Inferior parietal cortex (tissue), 1 donor: ENCODE measurements at regions not wholly inside any gene's neighbourhood (a gene's known extent, or its start where the extent isn't known, plus 50 kb on each side); places are given as distances from the start of the nearest gene placed in this dataset.
"Not testable (repeated sequence)": the region's sequence is repeated elsewhere in the genome, so short reads cannot be mapped to it uniquely, and the experiment has no call there.

Experiments used
- DNase-seq: peaks from one replicate; pipeline ENCODE4 v3.0.0-alpha.2; 2016; ENCODE audit errors: extremely low spot score

- no peak for DNase-seq
Measured at GRCh38 chr7:41428381-41428780, 274.5 kb downstream of the INHBA start.

GRCh38 chr7:41425926-41426325 lies 277.0 kb downstream of the INHBA start:
- no peak for DNase-seq

DNA sequence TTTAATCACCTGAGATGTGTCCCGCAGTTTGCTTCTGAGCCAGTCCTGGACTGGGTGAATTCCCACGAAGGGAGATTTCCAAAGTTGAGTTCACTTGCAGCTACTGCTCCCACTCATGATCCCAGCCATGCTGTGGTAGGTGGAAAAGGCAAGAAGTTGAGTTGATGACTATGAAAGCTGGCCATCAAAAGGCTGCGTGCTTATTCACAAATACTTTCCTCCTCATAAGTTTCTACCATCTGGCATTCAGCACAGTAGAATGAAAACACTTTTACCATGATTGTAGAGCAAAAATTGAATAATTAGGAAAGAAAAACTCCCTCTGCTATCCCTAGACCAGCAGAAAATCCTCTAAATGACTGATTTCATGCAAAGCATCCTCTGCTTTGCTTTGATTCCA lies 281.8 kb downstream of the INHBA start:
- no peak for DNase-seq

DNA sequence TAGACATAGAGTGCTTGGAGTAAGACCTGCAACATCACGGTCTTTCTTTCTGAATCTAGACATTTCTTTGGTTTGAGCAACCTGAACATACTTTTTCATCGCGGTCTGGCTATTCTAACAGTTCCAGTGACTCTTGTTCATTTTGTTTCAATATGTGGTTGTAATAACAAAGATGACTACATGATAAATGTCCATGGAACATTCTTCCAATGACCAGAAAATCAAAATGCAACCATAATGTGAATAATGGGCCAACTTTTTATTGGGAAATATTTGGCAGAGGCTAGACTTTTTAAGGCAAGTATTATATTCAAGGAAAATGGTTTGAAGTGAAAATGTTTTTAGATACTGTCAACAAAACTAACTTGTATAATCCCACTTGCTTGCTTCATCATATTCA lies 282.5 kb downstream of the INHBA start:
- no peak for DNase-seq

DNA sequence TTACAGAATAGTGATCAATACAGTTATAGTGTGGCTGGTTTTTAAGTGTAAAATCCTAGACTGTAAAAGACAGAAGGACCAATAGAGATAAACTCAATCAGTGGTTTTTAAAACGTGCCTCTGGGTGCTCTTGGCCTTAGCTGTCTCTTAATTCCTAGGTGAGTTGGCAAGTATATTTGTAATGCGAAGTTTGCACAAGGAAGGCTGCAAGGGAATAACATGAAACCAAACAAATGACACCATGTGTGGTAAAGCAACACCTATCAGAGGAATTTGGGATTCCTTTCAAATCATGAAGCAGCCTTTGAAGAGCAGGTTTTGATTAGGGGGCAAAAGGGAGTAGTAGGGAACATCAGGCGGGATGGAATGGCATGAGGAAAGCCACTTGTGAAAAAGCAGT lies 284.6 kb downstream of the INHBA start:
- DNase-seq = no peak

DNA sequence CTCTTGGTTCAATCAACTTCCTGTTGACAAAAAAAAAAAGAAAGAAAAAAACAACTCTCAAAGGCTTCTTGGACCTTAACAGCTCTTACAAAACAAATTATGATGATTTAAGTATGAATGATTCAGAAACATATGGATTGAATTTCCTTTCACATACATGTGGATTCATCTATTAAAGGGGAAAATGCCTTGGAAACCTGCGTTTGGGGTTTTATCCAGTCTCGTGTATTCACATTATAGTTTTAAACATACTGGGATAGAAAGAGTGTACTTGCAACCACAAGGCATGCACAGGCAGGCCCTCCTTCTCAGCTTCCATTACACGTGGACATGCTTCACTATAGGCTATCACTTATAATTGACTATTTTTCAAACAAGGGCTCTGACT lies 286.7 kb downstream of the INHBA start:
- no peak for DNase-seq

DNA sequence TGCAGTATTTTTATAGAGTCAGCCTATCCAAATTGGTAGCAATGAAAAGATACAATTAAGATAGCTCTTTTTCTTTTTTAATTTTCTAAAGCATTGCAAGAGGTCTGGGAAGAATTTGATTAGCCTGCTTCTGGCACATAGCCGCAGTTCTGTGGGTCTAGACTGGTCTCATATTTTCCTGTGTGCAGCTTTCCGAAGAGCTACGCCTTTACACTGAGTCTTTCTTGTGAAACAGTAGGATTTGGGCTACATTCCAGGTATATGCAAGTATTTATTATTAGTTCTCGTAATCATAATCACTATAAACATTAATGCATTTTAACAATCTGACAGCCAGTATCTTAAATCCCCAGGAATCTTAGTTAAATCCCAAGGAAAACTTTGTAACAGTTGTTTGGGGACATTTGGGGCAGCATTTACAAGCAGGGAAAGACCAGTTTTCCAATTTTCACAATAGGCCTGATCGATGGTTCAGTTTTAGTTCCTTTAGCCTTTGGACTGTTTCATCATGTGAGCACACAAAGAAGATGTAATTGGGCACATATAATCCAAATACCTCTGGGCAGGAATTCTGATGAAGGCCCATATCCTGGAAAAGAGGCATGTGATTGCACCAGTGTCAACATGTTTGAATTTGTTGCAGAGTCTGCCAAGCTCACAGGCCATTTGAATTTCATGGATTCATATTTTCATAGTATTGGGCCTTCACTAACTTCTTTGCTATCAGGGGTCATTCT lies 287.3 kb downstream of the INHBA start:
- DNase-seq = no peak

- no peak for DNase-seq
Measured at GRCh38 chr7:41415051-41415450, 287.8 kb downstream of the INHBA start.

DNA sequence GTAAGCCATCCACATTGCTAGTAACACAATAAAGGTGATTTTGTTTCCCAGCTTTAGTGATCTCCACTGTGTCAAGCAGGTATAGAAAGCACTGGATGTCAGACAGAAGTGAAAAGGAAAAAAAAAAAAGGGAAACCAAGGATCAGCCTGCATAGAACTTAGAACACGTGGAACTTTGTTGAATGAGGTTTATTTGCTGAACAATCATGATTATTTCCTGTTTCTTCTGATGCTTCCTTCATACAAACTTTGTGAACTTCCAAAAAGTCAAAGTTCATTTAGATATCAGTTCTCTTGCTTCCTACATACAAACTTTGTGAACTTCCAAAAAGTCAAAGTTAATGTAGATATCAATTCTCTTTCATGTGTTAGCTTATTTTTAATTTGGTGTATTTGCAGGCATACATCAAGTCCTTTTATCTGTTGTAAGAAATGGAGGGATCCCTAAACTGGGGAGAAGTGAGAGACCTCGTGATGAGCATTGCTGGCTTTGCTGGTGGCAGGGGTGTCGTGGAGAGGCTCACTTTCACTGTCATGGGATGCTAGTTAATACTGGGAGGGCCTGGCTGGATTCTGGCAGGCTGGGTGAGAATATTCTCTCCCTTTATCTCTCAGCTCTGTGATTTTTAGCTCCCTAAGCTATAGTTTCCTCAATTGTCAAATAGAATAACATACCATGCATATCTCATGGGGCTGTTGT lies 298.4 kb downstream of the INHBA start:
- no peak for DNase-seq

- DNase-seq = no peak
Measured at GRCh38 chr7:41403291-41403690, 299.6 kb downstream of the INHBA start.

- DNase-seq = no peak
Measured at GRCh38 chr7:41401833-41402232, 301.1 kb downstream of the INHBA start.

DNA sequence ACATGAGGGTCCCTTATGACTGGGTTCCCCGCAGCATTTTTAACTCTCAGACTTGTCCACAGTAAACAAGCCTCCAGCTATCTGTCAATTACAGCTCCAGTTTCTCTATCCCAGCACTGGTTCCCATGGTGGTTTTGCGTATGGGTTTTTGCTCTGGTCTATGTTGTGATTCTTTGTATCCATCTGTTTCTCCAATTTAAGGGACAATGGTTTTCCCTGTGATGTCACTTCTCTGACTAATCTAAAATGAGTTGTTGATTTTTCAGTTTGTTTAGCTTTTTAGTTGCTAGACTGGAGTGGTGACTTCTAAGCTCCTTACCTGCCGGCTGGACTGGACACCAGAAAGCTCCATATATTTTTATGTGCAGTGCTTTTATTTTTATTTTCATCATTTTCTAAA lies 303.7 kb downstream of the INHBA start:
- DNase-seq = no peak

GRCh38 chr7:41391818-41392217 lies 311.1 kb downstream of the INHBA start:
- no peak for DNase-seq

- not testable (repeated sequence) for DNase-seq
Measured at GRCh38 chr7:41388933-41389332, 314.0 kb downstream of the INHBA start.

DNA sequence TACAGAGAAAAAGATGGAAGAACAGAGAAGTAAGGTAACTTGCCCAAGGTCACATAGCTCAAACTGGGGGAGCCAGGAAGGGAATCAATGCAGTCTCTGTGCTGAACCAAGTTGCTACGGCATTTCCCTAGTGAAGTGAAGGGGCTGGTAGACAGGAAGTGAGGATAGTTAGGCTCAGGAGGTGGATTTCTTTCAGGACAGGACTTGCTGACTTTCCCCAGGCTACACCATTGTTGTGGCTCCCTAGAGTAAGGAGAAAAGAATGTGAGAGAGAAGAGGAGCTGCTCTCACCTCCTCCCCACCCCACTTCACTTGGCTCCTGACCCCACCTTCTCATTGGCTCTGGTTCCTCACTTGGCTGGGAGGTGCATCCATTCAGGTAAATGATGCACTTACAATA lies 316.9 kb downstream of the INHBA start:
- no peak for DNase-seq

DNA sequence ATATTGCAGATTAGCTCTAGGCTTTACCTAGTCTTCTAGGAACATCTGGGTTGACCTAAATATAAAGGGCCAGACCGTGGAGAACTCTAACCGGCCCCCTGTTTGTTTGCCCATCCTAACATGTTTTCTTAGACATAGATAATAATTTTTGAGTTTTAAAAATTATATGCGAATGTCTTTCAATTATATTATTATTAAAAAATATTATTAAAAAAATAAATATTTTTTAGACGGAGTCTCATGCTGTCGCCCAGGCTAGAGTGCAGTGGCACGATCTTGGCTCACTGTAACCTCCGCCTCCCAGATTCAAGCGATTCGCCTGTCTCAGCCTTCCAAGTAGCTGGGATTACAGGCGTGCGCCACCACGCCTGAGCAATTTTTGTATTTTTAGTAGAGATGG lies 318.5 kb downstream of the INHBA start:
- no peak for DNase-seq

DNA sequence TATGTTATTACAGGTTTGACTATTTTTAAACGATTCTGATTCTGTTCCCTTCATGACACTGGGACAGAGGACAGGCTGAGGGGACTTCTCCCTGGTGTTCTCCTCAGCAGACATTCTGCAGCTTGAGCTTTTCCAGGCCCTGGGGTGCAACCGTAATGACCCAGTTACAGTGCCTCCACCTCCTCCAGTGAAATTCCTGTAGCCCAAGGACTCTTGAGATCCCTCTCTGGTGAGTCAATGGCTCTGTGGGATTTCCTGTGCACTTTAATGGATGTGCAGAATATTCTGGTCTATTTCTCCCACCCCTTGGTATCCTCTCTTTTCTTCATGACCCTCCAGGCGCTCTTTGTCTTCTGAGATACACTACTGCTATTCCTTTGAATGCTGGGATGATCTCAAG lies 319.3 kb downstream of the INHBA start:
- DNase-seq = no peak

GRCh38 chr7:41378156-41378555 lies 324.7 kb downstream of the INHBA start:
- DNase-seq = no peak

GRCh38 chr7:41375582-41375981 lies 327.3 kb downstream of the INHBA start:
- DNase-seq = no peak

DNA sequence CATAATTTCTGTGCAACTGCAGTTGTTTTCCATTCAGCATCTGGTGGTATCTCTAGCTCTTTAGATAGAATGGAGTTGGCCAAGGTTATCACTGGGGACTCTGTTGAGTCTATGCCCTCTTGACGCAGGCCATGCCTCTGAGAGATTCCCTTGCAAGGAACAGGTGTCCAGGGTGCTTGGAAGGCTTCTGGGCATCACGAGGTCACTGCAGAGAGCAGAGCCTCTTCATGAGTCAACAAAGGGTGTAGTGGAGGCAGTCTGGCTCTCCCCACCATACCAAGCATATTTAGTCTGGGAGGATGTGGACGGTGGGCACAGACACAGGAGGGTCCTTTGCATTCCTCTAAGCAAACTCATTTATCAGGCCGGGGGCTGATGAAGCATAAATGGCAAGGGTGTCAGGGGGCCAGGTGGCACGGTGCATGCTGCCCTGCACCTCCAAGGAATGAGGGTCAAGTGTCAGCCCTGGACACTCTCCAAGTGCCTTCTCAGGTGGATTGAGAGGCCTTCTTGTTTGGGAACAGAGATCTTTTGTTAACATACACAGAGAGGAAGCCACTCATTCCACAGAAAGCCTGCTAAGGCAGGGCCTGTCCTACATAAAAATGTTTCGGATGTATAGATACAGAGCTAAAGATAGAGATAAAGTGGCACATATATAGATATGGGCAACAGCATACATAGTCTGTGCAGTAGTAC lies 328.6 kb downstream of the INHBA start:
- DNase-seq = no peak

DNA sequence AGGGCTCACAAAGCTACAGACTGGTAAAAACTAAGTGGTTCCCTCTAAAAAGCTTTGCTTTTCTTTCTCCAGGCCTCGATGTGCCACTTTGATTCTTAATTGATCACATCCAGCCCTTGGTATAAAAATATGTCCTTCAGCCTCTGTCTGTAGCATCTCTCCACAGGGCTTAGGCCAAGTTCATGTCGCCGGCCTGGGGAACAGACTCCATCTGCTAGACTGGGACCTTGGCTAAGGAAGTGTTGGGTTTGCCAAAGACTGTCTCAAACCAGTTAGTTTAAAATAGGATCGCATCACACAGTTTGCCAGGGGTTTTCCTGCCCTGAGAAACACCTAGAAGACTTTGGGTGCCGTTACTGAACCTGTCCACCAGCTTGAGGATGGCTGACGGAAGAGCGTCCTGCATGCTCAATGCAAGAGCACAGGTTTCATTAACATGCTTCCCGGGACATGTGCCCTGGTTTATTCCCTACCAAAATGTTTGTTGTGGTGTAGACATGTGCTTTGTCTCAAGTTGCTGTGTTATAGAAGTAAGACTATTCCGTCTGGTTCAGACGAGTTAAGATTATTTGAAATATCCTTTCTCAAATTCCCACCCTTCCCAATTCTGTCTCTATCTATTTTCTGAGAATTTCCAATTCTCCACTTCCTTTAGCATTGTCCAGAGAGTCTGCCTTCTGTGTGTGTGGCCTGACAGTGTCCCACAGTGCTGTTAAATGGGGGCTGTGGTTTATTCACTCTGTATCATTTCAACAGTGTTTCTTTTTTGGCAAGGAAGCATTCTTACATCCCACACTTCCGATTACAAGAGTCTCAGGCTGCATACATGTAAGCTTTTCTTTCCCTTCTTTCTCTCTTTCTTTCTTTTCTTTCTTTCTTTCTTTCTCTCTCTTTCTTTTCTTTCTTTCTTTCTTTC lies 334.7 kb downstream of the INHBA start:
- no peak for DNase-seq

GRCh38 chr7:41351091-41351490 lies 351.8 kb downstream of the INHBA start:
- no peak for DNase-seq
